ENCODE measurements at regions not wholly inside any gene's neighbourhood (a gene's known extent, or its start where the extent isn't known, plus 50 kb on each side); places are given as distances from the start of the nearest gene placed in this dataset.
A peak's percentile ranks its signal among the peaks of the same experiment; 100 is the strongest.

- in situ Hi-C loops (cut with MboI): no loop called here
- H3K9ac ChIP-seq: no peak overlapping the region
- peaks cover 32% of the 10 kb centered on the region; the same call in 1 of the 2 replicates for H3F3A ChIP-seq (ENCODE audit: insufficient read depth)
- H4K20me1 ChIP-seq (ENCODE audit: insufficient read depth): peaks cover 3% of the 10 kb centered on the region; the same call in 1 of the 2 replicates
- no peaks in the 10 kb centered on the region for H3K36me3 ChIP-seq (ENCODE audit: low read depth)
- peaks cover 14% of the 10 kb centered on the region; the same call in 1 of the 2 replicates for H3K4me1 ChIP-seq (ENCODE audit: insufficient read depth)
- DNase-seq: no peak
- no peak overlapping the region for H3K27ac ChIP-seq
- no peaks in the 10 kb centered on the region for H3K9me3 ChIP-seq (ENCODE audit: low read depth)
- H2AFZ ChIP-seq: no peak overlapping the region
- 88 to 97% methylated on average over 4 of the region's 4 CpGs for WGBS, 2 experiments (ENCODE audit: low coverage in 1 of 2, low lambda C conversion rate in 2 of 2, missing lambda C conversion rate in 2 of 2)
- H3K79me2 ChIP-seq (ENCODE audit: insufficient read depth): peaks cover 100% of the 10 kb centered on the region
- H3K9me2 ChIP-seq (ENCODE audit: insufficient read depth): no peaks in the 10 kb centered on the region
- no peaks in the 10 kb centered on the region for H3K27me3 ChIP-seq (replicated peaks; ENCODE audit: insufficient read depth)
- H3K4me3 ChIP-seq: no peak overlapping the region
- no peak for TF ChIP-seq EZH2 (IDR thresholded peaks at IDR 0.05; ENCODE audit: insufficient read depth, poor library complexity, severe bottlenecking)
- no peak overlapping the region for H3K4me2 ChIP-seq (ENCODE audit: unreplicated experiment)
These were observed 73.7 kb downstream of the NAV1 start for GRCh38 chr1:201612645-201613044.

DNA sequence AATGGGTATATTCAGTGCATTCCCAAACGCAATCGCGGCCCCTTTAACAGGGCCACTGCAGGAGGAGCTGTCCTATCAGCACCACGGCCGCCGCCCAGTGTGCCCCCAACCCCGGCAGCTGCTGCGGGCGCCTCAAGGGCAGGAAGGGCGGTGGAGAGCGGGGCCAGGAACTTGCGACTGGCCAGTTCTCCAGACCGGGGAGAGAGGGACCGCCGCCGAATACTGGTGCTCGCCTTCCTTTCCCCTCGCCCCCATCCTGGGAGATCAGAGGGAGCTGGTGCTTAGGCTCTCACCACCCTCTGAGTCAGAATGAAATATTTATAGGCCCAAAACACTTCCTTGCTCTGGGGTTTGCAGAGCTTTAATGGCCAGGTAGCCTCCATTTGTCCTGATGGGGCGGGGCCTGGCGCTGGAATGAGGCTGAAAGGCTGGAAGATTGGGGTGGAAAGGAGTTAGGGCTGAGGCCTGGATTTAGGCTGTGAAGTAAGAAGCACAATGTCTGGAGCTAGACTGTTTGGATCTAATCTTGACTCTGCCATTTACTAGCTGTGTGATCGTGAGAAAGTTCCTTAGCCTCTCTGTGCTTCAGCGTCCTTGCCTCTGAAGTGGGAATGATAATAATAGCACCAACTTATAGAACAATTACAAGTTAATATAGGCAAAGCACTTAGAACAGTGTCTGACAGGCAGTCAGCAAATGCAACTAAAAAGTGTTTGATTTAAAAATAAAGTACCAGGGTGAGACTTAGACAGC lies 75.5 kb downstream of the NAV1 start:
- peak; percentile 59 for DNase-seq
- H4K20me1 ChIP-seq (ENCODE audit: insufficient read depth): peaks cover 3% of the 10 kb centered on the region; the same call in 1 of the 2 replicates
- H3K9me3 ChIP-seq (ENCODE audit: low read depth): no peaks in the 10 kb centered on the region
- H3F3A ChIP-seq (ENCODE audit: insufficient read depth): peaks cover 25% of the 10 kb centered on the region; the same call in 1 of the 2 replicates
- H3K27me3 ChIP-seq (replicated peaks; ENCODE audit: insufficient read depth): no peaks in the 10 kb centered on the region
- H3K27ac ChIP-seq: no peak overlapping the region
- 41 to 46% methylated on average over 18 to 22 of the region's 22 CpGs for WGBS, 2 experiments (ENCODE audit: low coverage in 1 of 2, low lambda C conversion rate in 2 of 2, missing lambda C conversion rate in 2 of 2)
- H3K9me2 ChIP-seq (ENCODE audit: insufficient read depth): no peaks in the 10 kb centered on the region
- H2AFZ ChIP-seq: no peak overlapping the region
- H3K9ac ChIP-seq: no peak overlapping the region
- H3K36me3 ChIP-seq (ENCODE audit: low read depth): no peaks in the 10 kb centered on the region
- no peak overlapping the region for H3K4me2 ChIP-seq (ENCODE audit: unreplicated experiment)
- TF ChIP-seq EZH2 (IDR thresholded peaks at IDR 0.05; ENCODE audit: insufficient read depth, poor library complexity, severe bottlenecking) (no peak), EZH2phosphoT487 (IDR thresholded peaks at IDR 0.05; ENCODE audit: insufficient read depth, low read depth) (no peak)
- peaks cover 100% of the 10 kb centered on the region for H3K79me2 ChIP-seq (ENCODE audit: insufficient read depth)
- no peaks in the 10 kb centered on the region for H3K4me1 ChIP-seq (ENCODE audit: insufficient read depth)
- no peak overlapping the region for H3K4me3 ChIP-seq
- in situ Hi-C loops (cut with MboI): no loop called here

DNA sequence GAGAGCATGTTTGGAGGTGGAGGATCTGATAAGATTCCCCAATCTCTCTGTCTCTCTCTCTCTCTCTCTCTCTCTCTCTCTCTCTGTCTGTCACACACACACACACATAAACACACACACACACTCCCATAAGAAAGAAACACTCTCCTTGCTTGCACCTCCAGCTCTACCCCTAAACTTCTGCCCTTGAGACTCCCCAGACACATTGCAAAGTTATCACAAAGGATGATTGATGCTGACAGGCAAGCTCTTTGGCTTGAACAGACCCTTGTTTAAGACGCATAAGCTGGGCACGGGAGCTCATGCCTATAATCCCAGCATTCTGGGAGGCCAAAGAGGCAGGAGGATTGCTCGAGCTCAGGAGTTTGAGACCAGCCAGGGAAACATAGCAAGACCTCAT lies 78.2 kb downstream of the NAV1 start:
- Histone ChIP-seq H3K27me3 (replicated peaks; ENCODE audit: insufficient read depth) (no peaks in the 10 kb centered on the region), H3K4me3 (no peak overlapping the region), H3K4me2 (ENCODE audit: unreplicated experiment) (no peak overlapping the region), H3K4me1 (ENCODE audit: insufficient read depth) (0 out of 2 replicates have a peak, but pooled peaks cover 5% of the 10 kb centered on the region), H3F3A (ENCODE audit: insufficient read depth) (peaks cover 18% of the 10 kb centered on the region; the same call in 1 of the 2 replicates), H4K20me1 (ENCODE audit: insufficient read depth) (peaks cover 3% of the 10 kb centered on the region; the same call in 1 of the 2 replicates), H3K9ac (no peak overlapping the region), H3K79me2 (ENCODE audit: insufficient read depth) (peaks cover 100% of the 10 kb centered on the region), H3K27ac (no peak overlapping the region), H3K36me3 (ENCODE audit: low read depth) (0 out of 2 replicates have a peak, but pooled peaks cover 5% of the 10 kb centered on the region), H3K9me3 (ENCODE audit: low read depth) (no peaks in the 10 kb centered on the region), H2AFZ (no peak overlapping the region), H3K9me2 (ENCODE audit: insufficient read depth) (no peaks in the 10 kb centered on the region)
- 97 to 99% methylated on average over 3 of the region's 3 CpGs for WGBS, 2 experiments (ENCODE audit: low coverage in 1 of 2, low lambda C conversion rate in 2 of 2, missing lambda C conversion rate in 2 of 2)
- in situ Hi-C loops (cut with MboI): no loop called here
- TF ChIP-seq EZH2phosphoT487 (IDR thresholded peaks at IDR 0.05; ENCODE audit: insufficient read depth, low read depth) (no peak), EZH2 (IDR thresholded peaks at IDR 0.05; ENCODE audit: insufficient read depth, poor library complexity, severe bottlenecking) (no peak)
- no peak for DNase-seq

GRCh38 chr1:201618389-201618788 lies 79.5 kb downstream of the NAV1 start:
- peaks cover 97% of the 10 kb centered on the region for H3K79me2 ChIP-seq (ENCODE audit: insufficient read depth)
- in situ Hi-C loops (cut with MboI): no loop called here

More at GRCh38 chr1:201618389-201618788, 79.5 kb downstream of the NAV1 start:
- H3K4me3 ChIP-seq: no peak overlapping the region
- no peaks in the 10 kb centered on the region for H3K27me3 ChIP-seq (replicated peaks; ENCODE audit: insufficient read depth)
- peaks cover 3% of the 10 kb centered on the region; the same call in 1 of the 2 replicates for H4K20me1 ChIP-seq (ENCODE audit: insufficient read depth)
- H3F3A ChIP-seq (ENCODE audit: insufficient read depth): peaks cover 10% of the 10 kb centered on the region; the same call in 1 of the 2 replicates
- H3K4me1 ChIP-seq (ENCODE audit: insufficient read depth): 0 out of 2 replicates have a peak, but pooled peaks cover 5% of the 10 kb centered on the region
- H3K27ac ChIP-seq: no peak overlapping the region
- no peak for TF ChIP-seq EZH2 (IDR thresholded peaks at IDR 0.05; ENCODE audit: insufficient read depth, poor library complexity, severe bottlenecking)
- TF ChIP-seq EZH2phosphoT487 (IDR thresholded peaks at IDR 0.05; ENCODE audit: insufficient read depth, low read depth): no peak
- 96 to 98% methylated on average over 3 of the region's 3 CpGs for WGBS, 2 experiments (ENCODE audit: low coverage in 1 of 2, low lambda C conversion rate in 2 of 2, missing lambda C conversion rate in 2 of 2)
- no peaks in the 10 kb centered on the region for H3K9me3 ChIP-seq (ENCODE audit: low read depth)
- no peak for DNase-seq
- H3K9me2 ChIP-seq (ENCODE audit: insufficient read depth): no peaks in the 10 kb centered on the region
- H3K36me3 ChIP-seq (ENCODE audit: low read depth): 0 out of 2 replicates have a peak, but pooled peaks cover 5% of the 10 kb centered on the region
- H2AFZ ChIP-seq: no peak overlapping the region
- H3K9ac ChIP-seq: no peak overlapping the region
- no peak overlapping the region for H3K4me2 ChIP-seq (ENCODE audit: unreplicated experiment)

Data from GM23248 (cell line).